Left cardiac atrium (tissue), 4 donors: ENCODE measurements at regions not wholly inside any gene's neighbourhood (a gene's known extent, or its start where the extent isn't known, plus 50 kb on each side); places are given as distances from the start of the nearest gene placed in this dataset.
A peak's percentile ranks its signal among the peaks of the same experiment; 100 is the strongest.

ENCODE experiments used
- ATAC-seq, 2 donors: fragments of 200-7000 bp; cut with Tn5 transposase; one replicate each; pipeline ENCODE4 v1.9.1; 2020; ENCODE audit warnings: mild to moderate bottlenecking in 2 of 2, moderate library complexity in 2 of 2
- DNase-seq: peaks from one replicate; pipeline ENCODE4 v3.0.0-alpha.2; 2020
- intact Hi-C, 2 donors: fragments of 100-400 bp; cut with DNase I; formaldehyde crosslinking; loops; one replicate each; pipeline versions ENCODE4 v1.14.1 to v1.15.1; 2022 to 2023
- donor health status: DM: no; HTN: yes; CAD: no.
- donor health status: DM: no; HTN: yes; CAD: no; lungs with severe emphysema.
- donor health status: DM: yes; HTN: yes; CAD: no.
- donor health status: Dilated cardiomyopathy.

DNA sequence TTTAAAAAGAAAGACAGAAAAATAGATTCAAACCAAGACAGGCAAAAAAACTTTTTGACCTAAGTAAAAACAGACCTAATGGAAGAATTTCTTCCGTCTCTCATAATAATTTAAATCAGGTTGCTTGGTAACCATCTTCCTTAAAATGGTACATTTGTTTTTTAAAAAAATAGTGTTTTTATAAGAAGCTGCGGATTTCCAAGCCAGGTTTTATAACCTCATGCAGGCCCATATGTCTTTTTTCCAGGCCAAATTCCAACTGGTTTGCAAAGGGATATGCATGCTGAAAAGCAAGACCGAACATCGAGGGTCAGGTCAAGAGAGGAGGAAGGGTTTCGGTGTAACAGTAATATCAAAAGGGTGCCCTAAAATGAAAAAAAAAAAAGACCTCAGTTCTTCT is 172.9 kb downstream of the MAIP1 start:
- ATAC-seq (no peak), DNase-seq (no peak)
- intact Hi-C loops = no loop called here

GRCh38 chr2:200129721-200130462 is 174.5 kb downstream of the MAIP1 start:
- no peak for DNase-seq
- intact Hi-C loops = no loop called here
- no peak for ATAC-seq

- ATAC-seq = peak in 1 of 2 donors; percentile 50
- intact Hi-C loops = no loop called here
- DNase-seq = no peak
Measured at GRCh38 chr2:200130762-200131166, 175.4 kb downstream of the MAIP1 start.

DNA sequence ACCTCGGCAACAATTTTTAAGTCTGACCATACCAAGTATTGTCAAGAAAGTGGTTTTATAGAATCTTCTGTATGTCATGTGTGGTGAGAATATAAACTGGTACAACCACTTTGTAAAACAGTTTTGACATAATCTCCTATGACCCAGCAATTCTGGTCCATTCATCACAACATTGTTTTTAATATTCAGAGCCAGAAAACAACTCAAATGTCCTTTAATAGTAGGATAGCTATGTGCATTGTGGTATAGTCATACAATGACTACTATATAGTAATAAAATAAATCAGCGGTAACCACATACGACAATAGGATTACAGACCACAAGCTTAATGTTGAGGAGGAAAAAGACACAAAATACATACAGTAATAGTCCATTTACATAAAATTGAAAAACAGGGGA is 175.2 kb upstream of the SPATS2L start:
- intact Hi-C loops = no loop called here
- DNase-seq = no peak
- no peak for ATAC-seq

DNA sequence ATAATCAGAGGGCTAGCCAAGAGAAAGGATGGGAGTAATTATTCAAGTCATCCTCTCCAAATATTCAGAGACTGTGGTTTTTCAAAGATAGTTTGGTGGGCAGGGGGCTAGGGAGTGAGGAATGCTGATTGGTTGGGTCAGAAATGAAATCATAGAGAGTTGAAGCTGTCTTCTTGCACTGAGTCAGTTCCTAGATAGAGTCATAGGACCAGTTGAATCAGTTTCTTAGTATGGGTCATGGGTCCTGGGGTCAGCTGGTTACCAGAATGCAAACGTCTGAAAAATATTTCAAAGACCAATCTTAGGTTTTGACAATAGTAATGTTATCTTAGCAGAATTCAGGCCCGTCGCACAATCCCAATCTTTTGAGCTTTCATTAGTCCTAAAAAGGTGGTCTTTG is 171.4 kb upstream of the SPATS2L start:
- ATAC-seq (no peak), DNase-seq (no peak)
- intact Hi-C loops = no loop called here

DNA sequence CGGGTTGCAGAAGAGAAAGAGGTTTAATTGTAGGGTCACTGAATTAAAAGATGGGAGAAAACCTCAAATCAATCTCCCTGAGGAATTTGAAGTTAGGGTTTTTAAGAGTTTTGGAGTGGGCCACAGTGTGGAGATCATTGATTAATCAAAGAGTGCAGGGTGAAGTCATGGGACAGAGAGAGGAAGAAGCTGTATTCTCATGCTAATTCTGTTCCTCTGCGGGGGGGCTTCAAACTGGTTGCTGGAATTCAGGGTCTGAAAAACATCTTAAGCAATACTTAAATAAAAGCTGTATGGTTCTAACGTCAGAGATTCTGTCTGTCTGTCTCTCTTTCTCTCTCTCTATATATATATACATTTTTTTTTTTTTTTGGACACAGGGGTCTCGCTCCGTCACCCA is 169.8 kb upstream of the SPATS2L start:
- DNase-seq (no peak), ATAC-seq (no peak)
- intact Hi-C loops = no loop called here

DNA sequence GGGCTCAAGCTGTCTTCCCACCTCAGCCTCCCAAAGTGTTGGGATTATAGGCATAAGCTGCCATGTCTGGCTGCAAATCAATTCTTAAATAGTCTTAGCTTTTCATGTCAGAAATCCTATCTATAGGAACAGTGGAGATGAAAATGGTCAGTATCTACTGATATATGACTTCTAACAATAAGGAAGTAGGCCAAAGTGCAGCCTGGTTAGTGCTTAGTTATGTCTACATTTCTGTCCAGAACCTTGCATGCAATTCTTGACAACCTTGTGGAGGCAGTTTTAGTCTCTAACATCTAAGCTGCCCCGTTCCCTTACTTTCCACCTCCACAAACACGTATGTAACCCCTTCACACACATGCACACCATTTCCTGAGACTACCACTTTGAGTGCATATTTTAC is 169.2 kb upstream of the SPATS2L start:
- intact Hi-C loops = no loop called here
- ATAC-seq (no peak), DNase-seq (no peak)

DNA sequence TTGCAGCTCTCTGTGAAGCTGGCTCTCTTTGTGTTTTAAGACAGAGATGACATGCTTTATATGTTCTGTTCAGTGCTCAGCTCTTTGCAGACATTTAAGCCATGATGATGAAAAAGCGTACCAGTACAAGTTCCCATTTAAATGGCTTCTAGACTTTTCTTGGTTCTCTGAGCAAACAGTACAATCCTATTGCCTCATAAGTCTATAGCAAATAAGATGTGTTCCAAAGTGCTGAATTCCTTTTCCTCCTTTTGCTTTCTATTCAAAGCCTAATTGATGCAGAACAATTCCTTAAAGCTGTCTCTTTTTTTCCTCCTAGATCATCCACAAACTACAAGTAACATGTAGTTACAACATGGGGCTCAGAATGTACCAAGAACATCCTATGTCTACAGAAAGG is 168.8 kb upstream of the SPATS2L start:
- ATAC-seq (no peak), DNase-seq (no peak)
- intact Hi-C loops = no loop called here

- intact Hi-C loops = no loop called here
- ATAC-seq = no peak
- no peak for DNase-seq
Measured at GRCh38 chr2:200138391-200139124, 167.9 kb upstream of the SPATS2L start.

- no peak for ATAC-seq
Measured at GRCh38 chr2:200144571-200144970, 161.9 kb upstream of the SPATS2L start.

DNA sequence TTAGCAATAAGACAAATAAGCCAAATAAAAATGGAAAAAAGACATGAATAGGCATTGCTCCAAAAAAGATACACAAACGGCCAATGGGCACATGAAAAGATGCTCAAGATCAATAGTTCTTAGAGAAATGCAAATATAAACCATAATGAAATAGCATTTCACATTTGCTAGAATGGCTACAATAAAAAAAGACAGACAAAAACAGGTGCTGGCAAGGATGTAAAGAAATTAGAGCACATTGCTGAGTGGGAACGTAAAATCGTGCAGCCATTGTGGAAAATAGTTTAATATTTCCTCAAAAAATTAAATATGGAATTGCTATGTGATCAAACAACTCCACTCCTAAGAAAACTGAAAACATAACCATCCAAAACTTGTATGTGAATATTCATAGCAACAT is 160.0 kb upstream of the SPATS2L start:
- intact Hi-C loops = no loop called here
- ATAC-seq (no peak), DNase-seq (no peak)

More at GRCh38 chr2:200144571-200144970, 161.9 kb upstream of the SPATS2L start:
- DNase-seq = no peak
- intact Hi-C loops = no loop called here

DNA sequence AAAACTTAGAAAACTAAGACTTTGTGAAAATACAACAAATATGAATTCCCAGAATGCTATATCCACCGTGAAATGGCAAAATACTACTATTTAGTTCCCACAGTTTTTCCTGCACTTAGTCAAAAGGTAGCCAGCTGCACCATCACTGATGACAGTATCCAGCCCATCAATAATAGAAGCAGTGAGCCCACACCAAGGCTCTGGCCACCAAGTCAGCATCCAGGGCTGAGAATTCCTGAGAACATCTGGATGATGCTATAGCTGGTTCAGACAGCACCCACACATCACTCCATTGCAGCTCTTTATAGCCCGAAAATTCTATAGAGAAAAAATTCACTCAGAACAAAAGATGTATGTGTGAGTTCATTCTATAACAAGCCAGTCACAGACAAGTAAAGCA is 159.1 kb upstream of the SPATS2L start:
- DNase-seq (no peak), ATAC-seq (no peak)
- intact Hi-C loops = no loop called here

DNA sequence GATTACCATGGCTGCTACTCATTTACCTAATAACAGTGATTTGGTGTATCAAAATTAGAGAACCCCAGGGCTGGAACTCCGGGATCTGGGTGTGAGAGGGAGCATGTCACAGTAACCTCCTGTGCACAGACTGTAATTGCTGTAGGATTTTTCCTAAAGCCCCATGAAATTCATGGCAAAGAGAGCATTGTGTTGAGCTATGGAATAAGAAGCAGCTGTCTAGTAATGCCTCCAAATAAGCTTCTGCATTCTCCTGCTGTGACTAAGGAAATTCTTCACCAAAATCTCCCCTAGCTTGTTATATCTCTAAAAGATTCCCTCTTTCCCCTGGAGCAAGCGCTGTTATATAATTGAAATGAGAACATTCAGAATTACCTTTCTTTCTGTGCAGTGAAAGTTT is 158.1 kb upstream of the SPATS2L start:
- ATAC-seq = no peak
- no peak for DNase-seq
- intact Hi-C loops = no loop called here

GRCh38 chr2:200150411-200151086 is 155.9 kb upstream of the SPATS2L start:
- DNase-seq = no peak
- intact Hi-C loops = no loop called here
- ATAC-seq = no peak

- intact Hi-C loops = no loop called here
- no peak for DNase-seq
- no peak for ATAC-seq
Measured at GRCh38 chr2:200155652-200156051, 150.8 kb upstream of the SPATS2L start.

GRCh38 chr2:200156166-200156835 is 150.2 kb upstream of the SPATS2L start:
- DNase-seq (peak; percentile 34), ATAC-seq (peak; percentile 85 to 86)
- intact Hi-C loops = no loop called here

GRCh38 chr2:200158647-200159356 is 147.7 kb upstream of the SPATS2L start:
- intact Hi-C loops = no loop called here
- no peak for DNase-seq
- ATAC-seq = no peak

GRCh38 chr2:200159357-200159707 is 147.2 kb upstream of the SPATS2L start:
- DNase-seq (no peak), ATAC-seq (no peak)
- intact Hi-C loops = no loop called here
